ENCODE measurements at regions not wholly inside any gene's neighbourhood (a gene's known extent, or its start where the extent isn't known, plus 50 kb on each side); places are given as distances from the start of the nearest gene placed in this dataset.

DNA sequence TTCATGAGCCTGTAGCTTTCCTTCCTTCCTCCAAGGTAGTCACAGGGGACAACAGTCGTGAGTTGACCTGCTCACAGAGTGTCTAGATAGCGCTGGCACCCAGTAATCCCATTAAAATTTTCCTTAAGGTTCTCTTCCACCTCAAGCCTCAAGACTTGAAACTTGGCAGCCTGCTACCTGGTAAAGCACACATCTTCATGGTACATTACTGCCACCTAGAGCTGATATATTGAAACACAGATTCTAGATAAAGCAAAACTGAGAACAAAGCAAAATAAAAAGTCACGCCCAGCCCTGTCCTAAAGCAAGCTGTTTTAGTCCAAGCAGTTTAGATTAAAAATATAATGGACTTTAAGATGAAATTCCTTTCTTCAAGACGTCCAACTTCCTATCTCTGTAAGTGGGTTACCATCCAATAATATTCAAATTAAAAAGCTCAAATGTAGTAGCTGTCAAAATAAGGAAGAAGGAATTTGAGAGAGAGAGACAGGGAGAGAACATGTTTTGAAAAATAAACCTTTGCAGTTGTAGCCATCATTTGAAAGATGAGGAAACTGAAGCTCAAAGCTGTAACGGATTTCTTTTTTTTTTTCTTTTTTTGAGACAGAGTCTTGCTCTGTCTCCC, 50.7 kb upstream of the CD83 start:
- peak; percentile 68 for DNase-seq

DNA sequence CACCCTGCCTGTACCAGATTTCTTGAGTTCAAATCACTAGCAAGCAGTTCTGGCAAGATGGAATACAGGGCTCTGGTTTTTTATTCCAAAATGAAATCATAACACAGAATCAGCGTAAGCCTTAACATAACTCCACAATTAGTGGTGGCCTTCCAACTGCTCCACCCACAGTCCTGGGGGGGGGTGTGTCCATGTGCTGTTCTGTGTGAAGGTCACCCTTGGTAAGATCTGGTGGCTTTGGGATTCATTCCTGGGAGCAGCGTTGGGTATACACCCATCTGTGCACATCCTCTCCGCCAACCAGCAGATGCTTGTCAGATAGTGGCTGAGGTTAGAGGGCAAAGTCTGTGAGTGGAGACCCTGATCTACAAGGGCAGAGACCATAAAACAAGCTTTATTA, 49.9 kb upstream of the CD83 start:
- DNase-seq, result no peak
